ENCODE measurements at regions not wholly inside any gene's neighbourhood (a gene's known extent, or its start where the extent isn't known, plus 50 kb on each side); places are given as distances from the start of the nearest gene placed in this dataset.

DNA sequence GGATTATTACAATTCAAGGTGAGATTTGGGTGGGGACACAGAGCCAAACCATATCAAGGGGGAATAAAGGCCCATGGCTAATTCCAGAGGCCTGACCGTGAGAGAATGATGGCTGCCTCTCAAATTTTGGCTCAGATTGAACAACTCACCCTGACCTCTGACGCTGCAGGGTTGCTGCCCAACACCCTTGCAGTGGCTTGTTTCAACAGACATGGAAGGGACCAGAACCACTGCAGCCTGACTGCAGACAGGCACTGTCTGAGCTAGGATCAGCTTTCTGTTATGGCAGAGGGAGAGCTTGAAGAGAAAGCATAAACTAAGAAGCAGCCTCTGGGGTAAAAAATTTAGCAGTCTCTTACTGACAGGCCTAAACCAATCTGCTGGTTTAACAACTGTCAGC is 90.2 kb upstream of the GADD45A start:
- no peak overlapping the region for H2AK5ac ChIP-seq (ENCODE audit: low read depth, low read length)
- H3K23ac ChIP-seq (ENCODE audit: insufficient read length), result no peak overlapping the region
- no peak overlapping the region for H3K14ac ChIP-seq (ENCODE audit: insufficient read length)
- no peak overlapping the region for H2AFZ ChIP-seq (ENCODE audit: low read length)
- no peaks in the 10 kb centered on the region for H3K9me3 ChIP-seq (ENCODE audit: insufficient read depth in 2 of 2, low read depth in 1 of 2, low read length in 1 of 2)
- H3K23me2 ChIP-seq (ENCODE audit: low read depth, low read length), result no peaks in the 10 kb centered on the region
- no peak overlapping the region for H4K5ac ChIP-seq (ENCODE audit: insufficient read length, low read depth, low read length)
- TF ChIP-seq SP4 (IDR thresholded peaks at IDR 0.05; ENCODE audit: low read length) (no peak), JUN (IDR thresholded peaks at IDR 0.05; ENCODE audit: low read depth, low read length) (no peak)
- no peak overlapping the region for H2BK12ac ChIP-seq (ENCODE audit: low read depth, low read length)
- WGBS, 2 experiments (ENCODE audit: extremely low coverage in 1 of 2, insufficient coverage in 1 of 2, insufficient read length in 1 of 2, insufficient replicate concordance in 2 of 2, low coverage in 1 of 2, low lambda C conversion rate in 2 of 2, missing lambda C conversion rate in 1 of 2), result 76% methylated on average over 2 of the region's 2 CpGs; no CpG with 5 or more reads in 1 of the 2 experiments
- H2BK15ac ChIP-seq (ENCODE audit: low read length), result no peak overlapping the region
- H3K4me1 ChIP-seq (replicated peaks in 1 of 4; ENCODE audit: control insufficient read depth in 3 of 4, insufficient read depth in 4 of 4, low read length in 3 of 4), result peaks cover 0 to 5% (median under 1%) of the 10 kb centered on the region in 4 experiments; a peak in 2 of 7 replicates
- no peak overlapping the region for H3K56ac ChIP-seq (replicated peaks; ENCODE audit: insufficient read length, low read depth, low read length)
- H3K18ac ChIP-seq (ENCODE audit: extremely low read depth, low read length), result no peak overlapping the region
- no peak overlapping the region for H3K4me2 ChIP-seq (ENCODE audit: insufficient read depth in 1 of 2, low read depth in 2 of 2, low read length in 2 of 2)
- no peak overlapping the region for H4K91ac ChIP-seq (replicated peaks; ENCODE audit: insufficient read length, low read length)
- H3K36me3 ChIP-seq (ENCODE audit: control insufficient read depth in 2 of 4, insufficient read depth in 4 of 4, low read length in 3 of 4), result no peaks in the 10 kb centered on the region
- no peak overlapping the region for H2BK120ac ChIP-seq (replicated peaks; ENCODE audit: low read depth, low read length)
- DNase-seq (ENCODE audit: low read depth in 1 of 2, low spot score in 2 of 2) (no peak), FAIRE-seq (no peak)
- H2BK5ac ChIP-seq (ENCODE audit: low read depth, low read length), result no peak overlapping the region
- no peak overlapping the region for H3K9ac ChIP-seq (replicated peaks in 1 of 4; ENCODE audit: extremely low read depth in 1 of 4, low read depth in 3 of 4, low read length in 3 of 4)
- no peak overlapping the region for H2BK20ac ChIP-seq (ENCODE audit: low read length)
- H4K20me1 ChIP-seq (replicated peaks in 1 of 2; ENCODE audit: control insufficient read depth in 1 of 2, insufficient read depth in 2 of 2, low read length in 2 of 2), result no peaks in the 10 kb centered on the region
- CTCF ChIA-PET (ENCODE audit: partially characterized antibody), result interaction anchor here (1.3 to 4.9 kb wide), 4 partner anchors 10 to 33 kb away, joined by 3 to 28 read pairs (median 6); no protein-coding TSS in a partner anchor
- no peaks in the 10 kb centered on the region for H3K79me1 ChIP-seq (ENCODE audit: low read depth, low read length)
- POLR2A ChIA-PET (ENCODE audit: partially characterized antibody), result no interaction called here
- no peak overlapping the region for H3K4ac ChIP-seq (replicated peaks; ENCODE audit: insufficient read length, low read depth, low read length)
- H3K27me3 ChIP-seq (replicated peaks in 1 of 4; ENCODE audit: control insufficient read depth in 3 of 4, extremely low read depth in 1 of 4, insufficient read depth in 3 of 4, low read length in 3 of 4), result no peaks in the 10 kb centered on the region
- H4K8ac ChIP-seq (ENCODE audit: extremely low read depth, insufficient read depth, low read length), result no peak overlapping the region
- H3K79me2 ChIP-seq (ENCODE audit: control insufficient read depth in 1 of 2, insufficient read depth in 2 of 2, low read length in 2 of 2), result no peaks in the 10 kb centered on the region
- H3K4me3 ChIP-seq (ENCODE audit: extremely low read depth in 1 of 4, insufficient read depth in 2 of 4, low read depth in 3 of 4, low read length in 4 of 4), result no peak overlapping the region
- no peak overlapping the region for H3K27ac ChIP-seq (ENCODE audit: low read depth, low read length)

Data from H1 (cell line).